HG02973 (cell line): ENCODE measurements at regions not wholly inside any gene's neighbourhood (a gene's known extent, or its start where the extent isn't known, plus 50 kb on each side); places are given as distances from the start of the nearest gene placed in this dataset.

Experiments
- ATAC-seq: cut with Tn5 transposase; IDR thresholded peaks from one replicate; pipeline ENCODE4 v1.9.1; 2021; ENCODE audit warnings: moderate library complexity; ENCODE audit not compliant: unreplicated experiment

- no peak for ATAC-seq
Observed at GRCh38 chr6:141594874-141595273, 537.9 kb upstream of the GJE1 start.

GRCh38 chr6:141593311-141593710, 539.4 kb upstream of the GJE1 start:
- ATAC-seq: no peak

DNA sequence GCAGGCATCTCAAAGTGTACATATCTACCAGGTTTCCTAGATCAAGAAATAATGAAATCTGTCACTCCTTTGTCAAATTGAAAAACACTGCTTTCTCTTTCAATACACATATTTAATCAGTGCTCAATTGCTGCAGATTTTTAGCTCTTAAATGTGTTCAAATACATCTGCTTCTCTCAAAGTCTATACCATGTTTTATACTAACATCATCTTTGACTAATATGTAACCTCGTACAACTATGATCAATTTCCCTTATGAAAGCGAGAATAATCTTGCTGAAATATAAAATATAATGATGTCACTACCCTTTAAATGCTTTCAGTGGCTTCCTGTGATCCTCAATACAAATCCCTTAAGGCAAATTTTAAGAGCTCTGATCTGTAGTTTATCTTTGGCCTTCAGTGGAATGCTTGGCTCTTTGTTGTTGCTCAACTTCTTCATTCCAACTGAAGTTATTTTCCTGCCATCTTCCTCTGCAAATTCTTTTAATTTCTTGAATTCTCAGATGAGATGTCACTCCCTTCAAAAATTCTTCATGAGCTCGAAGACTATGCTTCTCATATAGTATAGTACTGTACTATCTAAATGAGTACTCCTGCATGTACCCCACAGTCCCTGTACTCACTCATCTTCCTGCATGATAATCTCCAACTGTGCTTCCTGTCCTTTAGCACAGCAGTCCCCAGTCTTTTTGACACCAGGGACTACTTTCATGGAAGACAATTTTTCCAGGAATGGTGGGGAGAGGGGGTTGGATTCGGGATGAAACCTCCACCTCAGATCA, 545.1 kb upstream of the GJE1 start:
- ATAC-seq: no peak

DNA sequence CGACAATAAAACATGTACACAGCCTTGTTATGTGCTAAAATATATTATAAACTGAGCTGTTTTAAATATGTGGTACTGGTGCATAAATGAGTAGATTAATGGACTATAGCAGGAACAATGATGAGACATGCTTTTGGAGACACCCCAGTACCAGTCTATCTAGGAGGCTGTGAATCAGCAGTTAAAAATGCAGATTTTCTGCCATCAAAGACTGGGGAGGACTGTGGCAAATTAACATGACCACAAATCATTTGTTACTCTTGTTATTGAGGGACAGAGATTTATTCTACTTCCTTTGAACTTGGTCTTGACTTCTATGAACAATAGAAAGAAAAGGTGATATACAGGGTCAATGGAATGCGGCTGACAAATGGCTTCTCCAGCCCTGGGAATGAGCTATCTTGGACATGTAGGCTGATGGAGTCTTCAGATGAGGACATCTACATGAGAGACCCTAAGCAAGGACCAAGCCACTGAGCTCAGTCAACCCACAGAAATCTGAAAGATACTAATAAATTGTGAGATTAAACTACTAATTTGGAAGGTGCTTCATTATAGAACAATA, 551.7 kb upstream of the GJE1 start:
- no peak for ATAC-seq

GRCh38 chr6:141580131-141580530, 552.6 kb upstream of the GJE1 start:
- ATAC-seq: no peak

GRCh38 chr6:141576751-141577150, 556.0 kb upstream of the GJE1 start:
- ATAC-seq: no peak

GRCh38 chr6:141562851-141563763, 569.6 kb upstream of the GJE1 start:
- peak; percentile 77 for ATAC-seq

- peak; percentile 14 for ATAC-seq
Observed at GRCh38 chr6:141562186-141562811, 570.4 kb upstream of the GJE1 start.

- ATAC-seq: no peak
Observed at GRCh38 chr6:141561154-141561553, 571.6 kb upstream of the GJE1 start.

- peak; percentile 84 for ATAC-seq
Observed at GRCh38 chr6:141552463-141552862, 580.3 kb upstream of the GJE1 start.

DNA sequence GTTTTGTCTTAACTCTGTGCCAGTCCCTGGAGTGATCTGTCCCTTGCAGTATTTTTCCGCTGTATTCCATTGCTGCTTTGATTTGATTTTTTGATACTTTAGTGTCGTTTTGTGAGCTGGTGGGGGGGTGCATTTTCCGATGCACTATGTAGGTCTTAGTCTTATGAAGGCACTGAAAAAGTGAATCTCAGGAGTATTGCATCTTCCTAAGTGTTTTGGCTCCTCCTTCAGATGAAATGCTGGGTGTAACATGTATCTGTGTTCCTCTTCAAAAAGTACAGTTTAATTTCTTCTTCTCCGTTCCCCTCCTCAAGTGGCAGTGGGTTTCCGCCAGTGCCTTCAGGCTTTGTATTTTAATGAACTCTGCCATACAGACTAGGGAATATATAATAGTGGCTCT, 580.7 kb upstream of the GJE1 start:
- ATAC-seq: no peak

- no peak for ATAC-seq
Observed at GRCh38 chr6:141551318-141551717, 581.4 kb upstream of the GJE1 start.

GRCh38 chr6:141550471-141550870, 582.3 kb upstream of the GJE1 start:
- no peak for ATAC-seq

GRCh38 chr6:141548966-141549365, 583.8 kb upstream of the GJE1 start:
- no peak for ATAC-seq

DNA sequence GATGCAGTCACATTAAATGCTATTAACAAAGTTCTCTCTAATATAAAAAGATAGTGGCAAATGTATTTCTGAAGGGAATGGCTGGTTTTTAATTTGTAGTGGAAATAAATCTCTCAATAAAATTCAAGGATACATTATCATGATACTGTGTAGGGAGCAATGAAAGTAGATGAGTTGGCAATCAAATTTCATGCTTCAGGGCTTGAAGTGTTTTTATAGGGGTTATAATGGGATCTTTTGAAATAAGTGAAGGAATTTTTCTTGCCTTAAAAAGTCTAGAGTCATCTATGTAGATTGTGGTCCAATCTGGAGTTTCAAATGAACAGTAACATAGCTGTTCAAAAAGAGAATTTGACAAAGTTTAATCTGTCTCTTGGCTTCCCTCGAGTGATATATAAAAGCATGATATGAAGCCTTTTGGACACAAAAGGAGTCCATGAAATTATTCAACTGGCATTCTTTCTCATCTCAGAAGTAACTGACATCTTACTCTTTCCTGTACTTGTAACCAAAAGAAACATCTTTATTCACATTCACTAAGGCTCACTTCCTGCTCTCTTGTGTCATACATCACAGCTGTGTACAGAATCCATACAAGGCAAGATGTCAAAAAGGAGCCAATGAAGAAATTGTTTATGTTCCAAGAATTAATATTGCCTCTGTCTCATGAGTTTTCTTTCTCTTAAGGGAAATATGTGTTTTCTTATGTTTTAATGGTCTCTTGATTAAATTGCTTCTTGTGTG, 591.0 kb upstream of the GJE1 start:
- ATAC-seq: no peak

DNA sequence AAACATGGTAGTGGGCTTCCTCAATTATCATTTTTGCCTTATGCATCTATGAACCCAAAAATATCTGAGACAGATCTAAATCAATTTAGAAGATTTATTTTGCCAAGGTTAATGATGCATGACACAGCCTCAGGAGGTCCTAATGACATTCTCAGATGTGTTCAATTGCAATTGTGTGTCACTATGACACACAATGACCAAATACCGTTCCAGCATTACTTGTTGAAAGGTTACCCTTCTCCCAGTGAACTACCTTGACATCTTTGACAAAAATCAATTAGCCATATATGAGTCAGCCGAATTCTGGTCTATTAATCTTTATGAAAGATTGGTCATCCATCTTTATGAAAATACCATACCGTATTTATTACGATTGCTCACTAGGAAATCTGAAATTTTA, 592.5 kb upstream of the GJE1 start:
- ATAC-seq: no peak

- ATAC-seq: no peak
Observed at GRCh38 chr6:141539617-141540016, 593.1 kb upstream of the GJE1 start.

GRCh38 chr6:141532211-141532610, 600.5 kb upstream of the GJE1 start:
- ATAC-seq: no peak

DNA sequence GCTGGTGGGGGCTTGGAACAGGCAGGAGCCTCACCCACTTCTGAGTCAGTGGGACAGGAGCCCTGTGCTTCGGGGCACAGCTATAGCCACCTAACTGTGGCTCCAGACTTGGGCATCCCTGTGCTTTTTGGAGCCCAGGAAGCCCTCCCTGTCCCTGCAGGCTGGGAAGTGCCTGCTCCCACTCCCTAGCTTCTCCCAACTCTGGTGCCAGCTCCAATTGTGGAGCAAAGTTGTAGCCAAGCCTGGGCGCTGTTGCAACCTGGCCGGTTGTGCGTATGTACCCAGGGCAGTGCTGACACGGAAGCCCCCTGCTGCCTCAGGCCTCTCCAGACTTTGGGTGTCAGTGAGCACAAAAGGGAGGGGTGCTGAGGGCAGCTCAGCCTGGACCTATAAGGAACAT, 601.7 kb upstream of the GJE1 start:
- ATAC-seq: no peak

GRCh38 chr6:141528596-141528995, 604.1 kb upstream of the GJE1 start:
- no peak for ATAC-seq

GRCh38 chr6:141526985-141527384, 605.7 kb upstream of the GJE1 start:
- ATAC-seq: no peak
